NCI-H1436 (cell line): ENCODE measurements at regions not wholly inside any gene's neighbourhood (a gene's known extent, or its start where the extent isn't known, plus 50 kb on each side); places are given as distances from the start of the nearest gene placed in this dataset.

ENCODE experiments used
- DNase-seq: peaks from one replicate; lab custom pipeline; 2025; lab: John Stamatoyannopoulos, UW

- DNase-seq: no peak
Measured at GRCh38 chr1:82491301-82492048, 690.7 kb downstream of the ADGRL2 start.

- no peak for DNase-seq
Measured at GRCh38 chr1:82487778-82488177, 687.0 kb downstream of the ADGRL2 start.

GRCh38 chr1:82486969-82487368, 686.2 kb downstream of the ADGRL2 start:
- no peak for DNase-seq

GRCh38 chr1:82486468-82486867, 685.7 kb downstream of the ADGRL2 start:
- no peak for DNase-seq

DNA sequence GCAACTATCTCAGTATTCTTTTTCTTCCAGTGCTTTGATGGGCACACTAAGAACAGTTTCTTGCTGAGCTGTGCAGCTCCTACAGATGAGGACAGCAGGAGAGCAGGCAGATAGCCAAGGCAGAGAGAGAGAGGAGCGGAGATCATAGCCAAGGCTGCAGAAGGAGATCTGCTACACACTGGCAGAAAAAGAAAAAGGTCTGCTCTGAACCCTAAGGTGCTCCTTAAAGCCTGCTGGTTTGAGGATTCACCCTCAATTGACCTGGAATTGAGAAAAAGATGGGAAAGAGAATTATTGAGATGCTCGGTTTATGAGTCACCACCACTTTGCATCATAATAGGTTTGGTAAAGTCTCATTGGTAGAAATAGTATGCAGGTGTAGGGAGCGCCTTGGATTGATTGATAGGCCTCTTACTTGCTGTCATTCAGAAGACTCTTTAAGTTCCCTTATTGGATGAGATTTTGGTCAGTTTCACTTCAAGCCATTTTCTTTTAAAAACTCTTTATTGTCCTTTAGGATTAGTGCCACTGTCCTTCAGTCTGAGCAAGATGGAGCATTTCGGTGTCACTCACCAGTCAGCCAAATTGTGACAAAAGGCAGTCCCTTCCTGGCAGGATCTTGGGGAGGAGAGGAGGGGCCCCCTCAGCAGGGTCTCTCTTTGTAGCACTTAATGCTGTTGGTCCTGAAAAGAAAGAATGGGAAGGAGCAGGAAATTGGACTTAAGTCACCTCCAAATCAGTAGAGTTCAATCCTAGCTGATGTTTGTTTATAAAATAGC, 685.0 kb downstream of the ADGRL2 start:
- DNase-seq: no peak

- no peak for DNase-seq
Measured at GRCh38 chr1:82483146-82483545, 682.4 kb downstream of the ADGRL2 start.

- DNase-seq: no peak
Measured at GRCh38 chr1:82478916-82479315, 678.2 kb downstream of the ADGRL2 start.

DNA sequence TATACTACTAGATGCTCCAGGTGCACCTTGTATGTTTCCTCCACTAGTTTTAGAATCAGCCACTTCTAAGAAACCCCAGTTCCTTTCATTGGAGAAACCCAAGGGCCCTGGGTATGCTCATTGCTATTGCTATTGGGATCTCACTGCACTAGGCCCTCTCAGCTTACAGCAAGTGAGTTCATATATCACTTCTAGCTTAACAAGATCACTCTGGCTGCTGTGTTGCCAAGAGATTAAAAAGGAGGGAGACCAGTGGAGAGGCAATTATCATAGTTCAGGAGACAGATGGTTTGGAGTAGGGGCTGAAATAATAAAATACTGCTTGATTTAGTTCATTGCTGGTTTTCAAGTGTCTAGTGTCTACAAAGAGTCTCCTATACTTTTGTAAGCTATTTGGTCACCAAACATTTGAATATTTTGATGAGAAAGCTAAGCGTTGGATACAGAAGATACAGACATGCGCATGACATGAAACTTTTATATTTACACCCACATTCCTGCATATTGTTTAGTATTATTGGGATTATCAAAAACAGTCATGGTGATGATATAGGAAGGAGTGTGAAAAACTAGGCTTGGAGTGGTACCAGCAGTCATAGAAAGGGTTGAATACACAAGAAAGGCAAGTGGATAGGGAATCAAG, 671.9 kb downstream of the ADGRL2 start:
- no peak for DNase-seq

DNA sequence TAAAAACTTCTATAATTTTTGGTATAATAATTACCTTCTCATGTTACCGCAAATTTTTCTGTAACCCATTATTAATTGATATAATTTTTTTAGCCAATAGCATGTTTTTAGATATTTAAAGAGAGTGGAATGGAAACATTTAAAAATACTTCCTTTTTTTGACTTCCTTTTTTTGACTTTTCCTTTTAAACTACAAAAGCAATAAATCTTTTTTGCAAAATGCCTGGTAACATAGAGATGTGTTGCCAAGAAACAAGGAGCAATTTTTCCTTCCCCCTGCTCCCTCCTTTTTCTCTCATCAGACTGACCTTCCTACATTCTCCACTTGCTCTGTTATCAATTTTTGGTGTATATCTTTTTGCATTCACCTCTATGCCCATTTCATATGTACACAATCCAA, 666.2 kb downstream of the ADGRL2 start:
- DNase-seq: no peak

GRCh38 chr1:82466416-82466815, 665.7 kb downstream of the ADGRL2 start:
- no peak for DNase-seq

DNA sequence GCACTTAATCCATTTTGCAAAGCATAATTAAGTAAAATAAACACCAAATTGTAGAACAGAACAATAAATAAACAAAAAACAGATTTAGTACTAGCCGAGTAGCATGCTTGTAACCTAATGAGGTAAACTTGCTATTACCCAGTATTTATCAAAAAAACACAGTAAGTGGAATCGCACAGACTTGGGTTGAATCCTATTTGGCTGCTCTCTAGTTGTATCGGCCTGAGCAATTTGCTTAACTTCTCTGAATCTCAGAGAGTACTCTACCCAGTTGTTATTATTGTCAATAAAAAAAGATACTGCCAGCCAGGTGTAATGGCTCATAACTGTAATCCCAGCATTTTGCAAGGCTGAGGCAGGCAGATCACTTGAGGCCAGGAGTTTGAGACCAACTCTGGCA, 664.3 kb downstream of the ADGRL2 start:
- no peak for DNase-seq

DNA sequence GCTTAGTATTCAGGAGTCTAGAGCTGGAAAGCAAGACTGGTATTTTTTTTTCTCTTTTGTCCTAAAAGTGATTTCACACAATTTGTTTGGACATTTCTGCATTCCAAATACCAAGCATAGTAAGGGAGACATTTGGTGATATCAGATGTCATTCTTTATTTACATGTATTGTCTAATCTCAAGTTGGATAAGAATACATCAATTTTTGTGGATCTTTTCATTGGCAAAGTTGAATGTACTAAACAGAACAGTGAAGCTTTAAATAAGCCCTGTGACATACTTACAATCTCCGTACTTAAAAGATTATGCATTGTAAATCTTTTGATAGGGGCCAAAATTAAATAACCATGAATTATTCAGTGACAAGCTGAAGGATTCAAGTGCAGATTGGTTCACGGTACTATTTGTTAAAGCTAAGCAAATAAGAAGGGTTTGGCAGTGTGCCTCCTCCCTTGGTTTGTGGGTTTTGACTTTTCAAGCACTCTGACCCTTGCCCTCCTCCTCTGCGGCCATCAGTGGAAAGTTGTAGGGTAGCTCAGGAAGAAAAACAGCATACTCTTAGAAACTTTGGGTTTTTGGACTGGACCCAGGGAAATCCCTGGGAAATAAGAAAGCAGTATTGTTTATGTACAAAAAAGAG, 663.7 kb downstream of the ADGRL2 start:
- no peak for DNase-seq

DNA sequence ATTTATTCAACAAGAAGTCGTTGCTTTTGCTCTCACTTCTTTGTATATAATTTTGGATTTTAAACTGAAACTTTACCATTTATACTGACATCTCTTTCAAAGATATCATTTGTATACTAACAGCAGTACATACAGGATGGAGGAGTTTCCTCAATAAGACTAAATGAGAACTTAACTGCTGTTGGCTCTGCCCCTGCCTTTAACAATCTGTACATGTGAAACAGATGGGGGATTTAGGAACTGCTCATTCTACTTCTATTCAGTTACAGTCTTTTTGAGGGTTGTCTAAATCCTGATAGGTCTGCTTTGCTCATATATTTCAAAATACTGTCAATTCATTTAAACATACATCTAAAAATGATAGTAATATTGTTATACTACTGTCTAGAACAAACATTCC, 663.2 kb downstream of the ADGRL2 start:
- DNase-seq: no peak

DNA sequence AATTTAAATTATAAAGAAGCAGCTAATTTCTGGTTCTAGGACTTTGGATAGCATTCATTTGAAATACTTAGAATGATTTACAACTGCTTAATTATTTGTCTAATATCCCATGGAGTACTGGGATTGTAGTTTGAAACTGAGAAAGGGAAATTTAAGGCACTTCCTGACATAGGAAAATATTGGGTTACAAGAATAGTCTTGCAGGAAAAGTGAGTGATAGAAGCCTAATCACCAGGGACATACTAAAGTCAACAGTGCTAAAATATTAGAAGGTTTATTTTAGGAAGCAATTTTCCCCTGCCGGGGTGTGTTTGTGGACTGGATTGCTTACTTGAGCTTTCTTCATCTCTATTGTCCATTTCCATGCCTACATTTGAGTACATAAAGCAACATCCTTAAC, 661.6 kb downstream of the ADGRL2 start:
- no peak for DNase-seq

- no peak for DNase-seq
Measured at GRCh38 chr1:82455342-82455741, 654.6 kb downstream of the ADGRL2 start.

- DNase-seq: no peak
Measured at GRCh38 chr1:82454431-82454830, 653.7 kb downstream of the ADGRL2 start.

DNA sequence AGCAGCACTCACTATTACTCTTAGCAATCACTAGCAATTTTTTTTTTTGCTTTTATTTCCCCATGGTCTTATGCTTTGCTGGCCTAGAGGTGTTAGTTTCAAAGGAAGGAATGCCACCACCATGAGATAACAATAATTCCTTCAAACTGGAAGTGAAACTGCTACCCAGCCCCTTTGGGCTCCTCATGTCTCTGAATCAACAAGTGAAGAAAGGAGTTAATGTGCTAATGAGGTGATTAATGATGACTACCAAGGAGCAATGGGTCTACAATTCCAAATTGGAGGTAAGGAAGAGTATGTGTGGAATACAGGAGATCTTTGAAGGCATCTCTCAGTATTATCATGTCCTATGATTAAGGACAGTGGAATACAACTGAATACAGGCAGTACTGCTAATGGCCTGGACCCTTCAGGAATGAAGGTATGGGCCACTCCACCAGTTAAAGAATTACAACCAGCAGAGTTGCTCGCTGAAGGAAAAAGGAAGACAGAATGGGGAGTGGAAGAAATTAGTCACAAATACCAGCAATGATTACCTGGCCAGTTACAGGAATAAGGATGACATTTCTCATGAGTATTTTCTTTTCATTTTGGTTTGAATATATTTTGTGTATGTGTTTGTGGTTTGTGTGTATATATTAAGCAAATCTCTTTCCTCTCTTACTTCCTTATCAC, 652.9 kb downstream of the ADGRL2 start:
- no peak for DNase-seq

GRCh38 chr1:82452096-82452495, 651.4 kb downstream of the ADGRL2 start:
- DNase-seq: no peak

GRCh38 chr1:82451191-82451590, 650.5 kb downstream of the ADGRL2 start:
- no peak for DNase-seq

- no peak for DNase-seq
Measured at GRCh38 chr1:82449506-82450057, 648.8 kb downstream of the ADGRL2 start.

- DNase-seq: no peak
Measured at GRCh38 chr1:82446955-82447354, 646.2 kb downstream of the ADGRL2 start.

DNA sequence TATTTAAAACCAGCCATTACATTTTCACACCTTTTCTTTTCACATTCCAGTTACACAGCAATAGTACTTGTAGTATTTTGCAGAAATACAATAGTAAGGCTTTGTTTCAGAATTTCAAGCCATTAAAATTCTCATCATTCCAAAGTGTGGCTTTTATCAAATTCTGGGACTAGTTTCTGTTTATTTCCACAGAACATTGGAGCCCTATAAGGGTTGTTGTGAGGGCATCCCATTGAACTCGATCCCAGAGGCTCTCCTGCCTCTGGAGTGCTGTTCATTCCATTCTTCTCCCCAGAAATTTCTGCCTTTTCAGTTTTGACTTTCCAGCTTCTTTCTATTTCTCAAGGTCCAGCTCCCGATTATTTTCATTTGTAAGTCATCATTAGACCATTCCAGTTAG, 645.5 kb downstream of the ADGRL2 start:
- DNase-seq: no peak
